ENCODE measurements at regions not wholly inside any gene's neighbourhood (a gene's known extent, or its start where the extent isn't known, plus 50 kb on each side); places are given as distances from the start of the nearest gene placed in this dataset.

GRCh38 chr16:73713251-73713650 is 583.4 kb upstream of the PSMD7 start:
- in situ Hi-C loops (cut with HindIII; ENCODE audit: low pct_unique_long_range_greater_than_20kb, low sequenced_read_pairs), result no loop called here
- DNase-seq (ENCODE audit: low read depth in 1 of 2, low spot score in 1 of 2), result no peak

GRCh38 chr16:73711406-73712080 is 585.1 kb upstream of the PSMD7 start:
- DNase-seq (ENCODE audit: low read depth in 1 of 2, low spot score in 1 of 2), result no peak
- in situ Hi-C loops (cut with HindIII; ENCODE audit: low pct_unique_long_range_greater_than_20kb, low sequenced_read_pairs), result no loop called here

More at GRCh38 chr16:73713251-73713650, 583.4 kb upstream of the PSMD7 start:
- TF ChIP-seq JUND (IDR thresholded peaks at IDR 0.05; ENCODE audit: low read depth), result no peak

GRCh38 chr16:73710526-73710925 is 586.1 kb upstream of the PSMD7 start:
- no peak for TF ChIP-seq JUND (IDR thresholded peaks at IDR 0.05; ENCODE audit: low read depth)
- in situ Hi-C loops (cut with HindIII; ENCODE audit: low pct_unique_long_range_greater_than_20kb, low sequenced_read_pairs), result no loop called here
- no peak for DNase-seq (ENCODE audit: low read depth in 1 of 2, low spot score in 1 of 2)

More at GRCh38 chr16:73711406-73712080, 585.1 kb upstream of the PSMD7 start:
- TF ChIP-seq JUND (IDR thresholded peaks at IDR 0.05; ENCODE audit: low read depth), result no peak

- DNase-seq (ENCODE audit: low read depth in 1 of 2, low spot score in 1 of 2), result no peak
- no peak for TF ChIP-seq JUND (IDR thresholded peaks at IDR 0.05; ENCODE audit: low read depth)
- in situ Hi-C loops (cut with HindIII; ENCODE audit: low pct_unique_long_range_greater_than_20kb, low sequenced_read_pairs), result no loop called here
Observed at GRCh38 chr16:73707863-73708262, 588.8 kb upstream of the PSMD7 start.

GRCh38 chr16:73703891-73704290 is 592.7 kb upstream of the PSMD7 start:
- DNase-seq (ENCODE audit: low read depth in 1 of 2, low spot score in 1 of 2), result no peak
- TF ChIP-seq JUND (IDR thresholded peaks at IDR 0.05; ENCODE audit: low read depth), result no peak
- in situ Hi-C loops (cut with HindIII; ENCODE audit: low pct_unique_long_range_greater_than_20kb, low sequenced_read_pairs), result no loop called here

- no peak for DNase-seq (ENCODE audit: low read depth in 1 of 2, low spot score in 1 of 2)
- TF ChIP-seq JUND (IDR thresholded peaks at IDR 0.05; ENCODE audit: low read depth), result no peak
- in situ Hi-C loops (cut with HindIII; ENCODE audit: low pct_unique_long_range_greater_than_20kb, low sequenced_read_pairs), result no loop called here
Observed at GRCh38 chr16:73697336-73697735, 599.3 kb upstream of the PSMD7 start.

- DNase-seq (ENCODE audit: low read depth in 1 of 2, low spot score in 1 of 2), result no peak
- no peak for TF ChIP-seq JUND (IDR thresholded peaks at IDR 0.05; ENCODE audit: low read depth)
- in situ Hi-C loops (cut with HindIII; ENCODE audit: low pct_unique_long_range_greater_than_20kb, low sequenced_read_pairs), result no loop called here
Observed at GRCh38 chr16:73692861-73693260, 603.8 kb upstream of the PSMD7 start.

GRCh38 chr16:73683804-73684203 is 612.8 kb upstream of the PSMD7 start:
- in situ Hi-C loops (cut with HindIII; ENCODE audit: low pct_unique_long_range_greater_than_20kb, low sequenced_read_pairs), result no loop called here
- TF ChIP-seq JUND (IDR thresholded peaks at IDR 0.05; ENCODE audit: low read depth), result no peak
- no peak for DNase-seq (ENCODE audit: low read depth in 1 of 2, low spot score in 1 of 2)

- no peak for TF ChIP-seq JUND (IDR thresholded peaks at IDR 0.05; ENCODE audit: low read depth)
- in situ Hi-C loops (cut with HindIII; ENCODE audit: low pct_unique_long_range_greater_than_20kb, low sequenced_read_pairs), result no loop called here
- no peak for DNase-seq (ENCODE audit: low read depth in 1 of 2, low spot score in 1 of 2)
Observed at GRCh38 chr16:73672135-73672534, 624.2 kb upstream of the ZFHX3 start.

- in situ Hi-C loops (cut with HindIII; ENCODE audit: low pct_unique_long_range_greater_than_20kb, low sequenced_read_pairs), result no loop called here
- no peak for TF ChIP-seq JUND (IDR thresholded peaks at IDR 0.05; ENCODE audit: low read depth)
Observed at GRCh38 chr16:73670836-73671820, 623.2 kb upstream of the ZFHX3 start.

GRCh38 chr16:73669535-73670274 is 621.8 kb upstream of the ZFHX3 start:
- TF ChIP-seq JUND (IDR thresholded peaks at IDR 0.05; ENCODE audit: low read depth), result no peak
- in situ Hi-C loops (cut with HindIII; ENCODE audit: low pct_unique_long_range_greater_than_20kb, low sequenced_read_pairs), result no loop called here
- no peak for DNase-seq (ENCODE audit: low read depth in 1 of 2, low spot score in 1 of 2)

More at GRCh38 chr16:73670836-73671820, 623.2 kb upstream of the ZFHX3 start:
- DNase-seq (ENCODE audit: low read depth in 1 of 2, low spot score in 1 of 2), result no peak

- TF ChIP-seq JUND (IDR thresholded peaks at IDR 0.05; ENCODE audit: low read depth), result no peak
- DNase-seq (ENCODE audit: low read depth in 1 of 2, low spot score in 1 of 2), result no peak
- in situ Hi-C loops (cut with HindIII; ENCODE audit: low pct_unique_long_range_greater_than_20kb, low sequenced_read_pairs), result no loop called here
Observed at GRCh38 chr16:73663720-73664119, 615.8 kb upstream of the ZFHX3 start.

All from T47D (cell line).